Mesenteric fat pad (tissue), 1 donor: ENCODE measurements at regions not wholly inside any gene's neighbourhood (a gene's known extent, or its start where the extent isn't known, plus 50 kb on each side); places are given as distances from the start of the nearest gene placed in this dataset.

Source experiments
- DNase-seq: peaks from one replicate; pipeline ENCODE4 v3.0.0-alpha.2; 2020; ENCODE audit warnings: low spot score
- donor health status: DM: yes; HTN: yes; CAD: no.

- DNase-seq: no peak
Observed at GRCh38 chr7:131619336-131620305, 63.2 kb upstream of the PODXL start.

GRCh38 chr7:131618391-131618790, 62.0 kb upstream of the PODXL start:
- DNase-seq: no peak

DNA sequence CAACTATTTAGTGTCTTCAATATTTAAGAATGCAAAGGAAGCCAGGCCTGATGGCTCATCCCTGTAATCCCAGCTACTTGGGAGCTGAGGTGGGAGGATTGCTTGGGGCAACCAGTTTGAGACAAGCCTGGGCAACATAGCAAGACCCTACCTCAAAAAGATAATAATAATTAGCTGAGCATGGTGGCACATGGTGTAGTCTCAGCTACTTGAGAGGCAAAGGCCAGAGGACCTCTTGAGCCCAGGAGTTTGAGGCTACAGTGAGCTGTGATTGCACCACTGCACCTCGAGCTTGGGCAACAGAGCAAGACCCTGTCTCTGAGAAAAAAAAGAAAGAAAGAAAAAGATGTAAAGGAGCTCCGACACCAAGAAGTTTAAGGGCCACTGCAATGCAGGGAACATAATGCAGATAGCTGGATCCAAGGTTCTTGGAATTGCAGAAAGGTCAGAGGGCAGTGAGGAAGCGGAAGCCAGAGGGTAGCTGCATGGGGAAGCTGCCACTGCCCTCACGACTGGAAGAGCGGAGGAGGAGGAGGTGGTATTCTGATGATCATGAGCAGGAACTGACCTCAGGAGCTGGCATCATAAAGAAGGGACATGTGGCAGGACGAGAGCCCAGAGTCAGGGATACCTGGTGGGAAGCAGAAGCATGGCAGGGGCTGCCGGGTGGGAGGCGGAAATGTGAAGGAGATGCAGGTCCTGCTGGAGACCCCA, 60.2 kb upstream of the PODXL start:
- DNase-seq: no peak

DNA sequence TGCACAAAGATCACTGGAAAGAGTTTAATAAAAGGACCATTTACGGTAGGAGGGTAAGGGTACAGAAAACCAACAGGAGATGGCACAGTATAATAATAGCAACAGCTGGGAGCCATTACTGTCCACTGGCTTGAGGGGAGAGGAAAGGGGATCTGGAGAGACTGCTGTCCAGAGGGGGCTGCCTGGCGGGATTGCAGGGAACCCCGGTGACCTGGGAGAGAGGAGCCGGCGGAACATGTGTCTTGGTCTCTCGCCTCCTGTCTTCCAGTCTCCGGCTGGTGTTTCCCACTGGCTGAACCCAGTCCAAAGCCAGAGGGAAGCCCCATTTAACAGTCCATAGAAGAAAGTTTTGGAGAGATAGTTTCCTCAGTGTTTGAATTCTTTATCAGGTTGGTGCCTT, 57.5 kb upstream of the PODXL start:
- DNase-seq: no peak

DNA sequence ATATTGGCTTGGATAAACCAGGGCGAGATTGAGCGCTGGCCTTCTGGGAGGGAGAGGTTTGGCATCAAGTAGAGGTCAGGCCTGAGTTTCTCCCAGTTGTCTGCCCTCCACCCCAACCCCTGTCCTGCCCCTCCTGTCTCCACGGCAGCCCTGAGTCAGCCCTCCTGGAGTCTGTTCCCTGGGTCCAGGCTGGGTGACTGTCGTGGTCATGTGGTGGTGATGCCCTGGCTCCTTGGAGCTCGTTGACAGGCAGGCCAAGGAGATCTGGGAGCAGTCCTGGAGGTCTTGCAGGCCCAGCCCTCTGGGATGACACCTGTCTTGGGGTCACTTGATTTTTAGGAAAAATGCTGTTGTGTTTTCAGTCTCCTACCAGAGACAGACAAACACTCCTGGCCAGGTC, 53.6 kb upstream of the PODXL start:
- no peak for DNase-seq

- no peak for DNase-seq
Observed at GRCh38 chr7:131608116-131608500, 51.7 kb upstream of the PODXL start.

DNA sequence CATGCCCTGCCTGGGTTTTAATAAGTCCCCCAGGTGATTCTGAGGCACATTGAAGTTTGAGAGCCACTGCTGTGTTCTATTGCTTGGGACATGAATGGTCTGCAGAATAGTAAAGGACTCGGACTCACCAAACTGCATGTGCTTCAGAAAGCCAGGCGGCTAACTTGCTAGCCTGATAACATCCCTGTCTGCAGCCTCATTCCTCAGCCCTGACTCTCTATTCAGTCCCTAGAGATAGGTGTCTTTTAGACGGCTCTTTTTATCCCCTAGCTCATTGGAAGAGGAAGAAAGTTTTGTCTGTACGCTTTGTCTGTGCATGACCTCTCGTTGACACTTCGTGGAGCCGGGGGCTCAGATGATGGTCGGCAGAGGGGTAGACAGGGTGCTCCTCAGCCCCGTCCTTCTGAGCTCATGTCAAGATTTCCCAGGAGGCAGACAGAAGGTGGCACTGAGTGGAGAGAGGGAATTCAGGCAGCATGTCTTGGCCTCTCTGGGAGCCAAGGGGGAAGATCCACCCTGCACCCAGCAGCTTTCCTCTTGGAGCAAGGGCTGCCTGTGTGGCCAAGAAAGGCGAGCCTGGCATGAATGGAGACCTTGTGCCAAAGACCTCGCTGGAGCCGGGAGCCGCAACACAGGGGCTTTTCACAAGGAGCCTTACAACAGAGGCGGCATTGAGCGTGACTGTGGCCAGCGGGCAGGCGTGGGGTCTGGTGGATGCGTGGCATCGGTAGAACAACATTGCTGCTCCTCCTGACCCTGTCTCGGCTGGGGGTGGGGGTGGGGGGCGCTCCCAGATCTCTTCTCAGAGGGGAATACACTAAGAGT, 51.1 kb upstream of the PODXL start:
- DNase-seq: no peak

- no peak for DNase-seq
Observed at GRCh38 chr7:131606346-131607290, 50.2 kb upstream of the PODXL start.
